Fibroblast of lung (primary cell): ENCODE measurements at regions not wholly inside any gene's neighbourhood (a gene's known extent, or its start where the extent isn't known, plus 50 kb on each side); places are given as distances from the start of the nearest gene placed in this dataset.

Experiments used
- EZH2 ChIP-seq: IDR thresholded peaks from 2 replicates; pipeline ENCODE4 v1.5.1; 2012; ENCODE audit warnings: low read length, control low read depth, mild to moderate bottlenecking; ENCODE audit errors: missing control alignments
- TF ChIP-seq, protein P1 (sequence below), 2 donors: IDR thresholded peaks in 1 of 2; conservative IDR thresholded peaks in 1 of 2; 1 replicate in 1 of 2; 2 replicates in 1 of 2; pipeline ENCODE4 v1.5.1; 2011 to 2012; ENCODE audit warnings: low read length in 2 of 2, control low read depth in 1 of 2, inconsistent platforms in 1 of 2, low read depth in 1 of 2, mild to moderate bottlenecking in 1 of 2

DNA sequence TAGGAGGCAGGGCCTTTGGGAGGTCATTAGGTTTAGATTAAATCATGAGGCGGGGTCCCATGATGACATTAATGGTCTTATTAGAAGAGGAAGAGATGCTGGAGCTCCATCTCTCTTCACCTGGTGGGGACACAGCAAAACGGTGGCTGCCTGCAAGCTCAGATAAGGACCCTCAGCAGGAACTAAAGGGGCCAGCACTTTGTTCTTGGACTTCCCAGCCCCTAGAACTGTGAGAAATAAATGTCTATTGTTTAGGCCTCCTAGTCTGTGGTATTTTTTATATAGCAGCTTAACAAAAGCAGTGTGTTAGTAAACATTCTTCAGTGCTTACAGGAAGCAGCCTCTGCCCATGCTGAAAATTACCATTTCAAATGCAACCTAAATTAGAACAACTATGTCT, 157.6 kb downstream of the FOXA2 start:
- TF ChIP-seq, protein P1, sequence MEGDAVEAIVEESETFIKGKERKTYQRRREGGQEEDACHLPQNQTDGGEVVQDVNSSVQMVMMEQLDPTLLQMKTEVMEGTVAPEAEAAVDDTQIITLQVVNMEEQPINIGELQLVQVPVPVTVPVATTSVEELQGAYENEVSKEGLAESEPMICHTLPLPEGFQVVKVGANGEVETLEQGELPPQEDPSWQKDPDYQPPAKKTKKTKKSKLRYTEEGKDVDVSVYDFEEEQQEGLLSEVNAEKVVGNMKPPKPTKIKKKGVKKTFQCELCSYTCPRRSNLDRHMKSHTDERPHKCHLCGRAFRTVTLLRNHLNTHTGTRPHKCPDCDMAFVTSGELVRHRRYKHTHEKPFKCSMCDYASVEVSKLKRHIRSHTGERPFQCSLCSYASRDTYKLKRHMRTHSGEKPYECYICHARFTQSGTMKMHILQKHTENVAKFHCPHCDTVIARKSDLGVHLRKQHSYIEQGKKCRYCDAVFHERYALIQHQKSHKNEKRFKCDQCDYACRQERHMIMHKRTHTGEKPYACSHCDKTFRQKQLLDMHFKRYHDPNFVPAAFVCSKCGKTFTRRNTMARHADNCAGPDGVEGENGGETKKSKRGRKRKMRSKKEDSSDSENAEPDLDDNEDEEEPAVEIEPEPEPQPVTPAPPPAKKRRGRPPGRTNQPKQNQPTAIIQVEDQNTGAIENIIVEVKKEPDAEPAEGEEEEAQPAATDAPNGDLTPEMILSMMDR (conservative IDR thresholded peaks at IDR 0.05 in 1 of 2, IDR thresholded peaks at IDR 0.05 in 1 of 2; ENCODE audit: low read depth in 1 of 2, low read length in 2 of 2) = no peak
- TF ChIP-seq EZH2 = no peak
